ENCODE measurements at regions not wholly inside any gene's neighbourhood (a gene's known extent, or its start where the extent isn't known, plus 50 kb on each side); places are given as distances from the start of the nearest gene placed in this dataset.
"Not testable (repeated sequence)": the region's sequence is repeated elsewhere in the genome, so short reads cannot be mapped to it uniquely, and the experiment has no call there.

GRCh38 chr14:85159726-85160125 is 370.2 kb upstream of the FLRT2 start:
- no peak for DNase-seq

DNA sequence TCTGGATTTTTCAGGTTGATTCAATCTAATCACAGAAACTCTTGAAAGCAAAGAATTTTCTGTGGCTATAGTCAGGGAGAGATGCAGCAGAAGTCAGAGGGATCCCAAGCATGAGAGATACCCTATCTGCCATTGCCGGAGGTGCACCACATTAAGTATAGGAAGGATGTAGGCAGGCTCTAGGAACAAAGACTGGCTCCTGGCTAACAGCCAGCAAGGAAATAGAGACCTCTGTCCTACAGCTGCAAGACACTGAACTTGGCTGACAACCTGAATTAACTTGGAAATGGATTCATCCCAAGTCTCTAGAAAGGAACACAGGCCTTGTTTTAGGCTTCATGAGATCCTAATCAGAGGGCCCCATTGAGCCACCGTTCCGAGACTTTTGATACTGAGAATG is 364.9 kb upstream of the FLRT2 start:
- DNase-seq = peak; percentile 10

DNA sequence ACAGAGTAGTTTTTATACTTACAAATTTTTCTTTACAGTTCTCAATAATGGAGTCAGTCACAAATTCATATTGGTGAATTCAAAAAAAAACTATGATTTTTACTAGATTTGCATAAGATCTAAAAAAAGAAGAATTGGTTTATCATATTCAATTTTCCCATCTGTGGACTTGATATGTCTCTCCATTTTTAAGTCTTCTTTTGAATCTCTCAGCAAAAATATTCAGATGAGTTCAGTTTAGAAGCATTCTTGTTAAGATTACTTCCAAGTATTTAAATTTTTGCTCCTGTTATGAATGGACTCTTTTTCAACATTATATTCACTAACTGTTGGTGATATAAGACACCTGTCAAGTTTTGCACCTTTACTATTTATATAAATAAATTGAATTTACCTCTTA is 360.6 kb upstream of the FLRT2 start:
- DNase-seq = no peak

- no peak for DNase-seq
These were observed 357.7 kb upstream of the FLRT2 start for GRCh38 chr14:85172290-85172689.

GRCh38 chr14:85172889-85173477 is 357.0 kb upstream of the FLRT2 start:
- DNase-seq = no peak

DNA sequence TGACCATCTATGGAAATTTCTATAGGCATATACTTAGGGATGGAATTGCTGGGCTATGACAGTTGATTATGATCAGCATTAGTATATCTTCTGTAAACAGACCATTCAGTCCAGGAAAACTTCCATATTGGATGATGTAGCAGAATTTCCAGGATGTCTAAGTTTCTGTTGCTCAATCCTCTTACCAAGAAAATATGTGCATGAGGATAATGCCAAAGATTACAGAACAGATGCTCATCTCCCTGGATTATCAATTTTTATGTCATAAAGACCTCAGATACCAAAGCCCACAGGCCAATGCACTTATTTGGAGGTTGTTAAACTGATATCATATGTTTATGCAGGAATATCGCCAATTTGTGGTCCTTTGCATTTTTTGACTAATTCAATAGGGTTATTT is 354.4 kb upstream of the FLRT2 start:
- DNase-seq = no peak

DNA sequence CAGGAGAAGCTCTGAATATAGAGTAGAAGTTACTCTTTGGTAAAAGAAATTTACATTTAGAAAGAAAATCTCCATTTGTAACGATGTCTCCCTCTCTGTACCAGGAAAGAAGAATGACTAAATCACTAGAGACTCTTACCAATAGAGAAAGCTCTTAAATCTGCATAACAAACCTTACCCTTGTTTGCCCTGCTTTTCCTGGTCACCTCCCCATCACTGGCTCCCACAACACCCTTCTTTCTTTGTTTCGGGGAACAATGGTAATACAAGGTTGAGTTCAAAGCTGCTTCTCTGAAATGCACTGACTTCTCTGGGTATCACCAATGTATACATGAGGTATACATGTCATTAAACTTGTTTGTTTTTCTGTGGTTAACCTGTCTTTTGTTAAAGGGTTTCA is 351.1 kb upstream of the FLRT2 start:
- DNase-seq = no peak

GRCh38 chr14:85180876-85181275 is 349.1 kb upstream of the FLRT2 start:
- DNase-seq = no peak

GRCh38 chr14:85182282-85182681 is 347.7 kb upstream of the FLRT2 start:
- no peak for DNase-seq

DNA sequence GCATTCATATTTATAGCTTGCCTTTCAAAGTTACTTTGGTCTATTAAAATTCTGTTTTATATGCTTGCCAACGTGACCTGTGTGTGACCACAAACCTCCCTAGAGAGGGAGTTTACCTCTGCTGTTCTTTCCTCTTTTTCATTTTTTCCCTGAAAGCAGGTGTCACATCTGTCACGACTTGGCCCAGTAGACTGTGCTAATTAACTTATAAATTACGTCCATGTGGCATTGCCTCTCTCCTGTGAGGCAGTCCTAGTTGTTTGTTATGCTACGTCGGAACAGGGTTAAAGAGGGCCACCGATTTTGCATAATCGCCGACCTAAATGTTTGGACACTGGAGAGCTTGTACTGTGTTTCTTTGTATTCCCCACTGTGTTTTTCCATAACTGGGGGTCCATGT is 343.9 kb upstream of the FLRT2 start:
- peak; percentile 53 for DNase-seq

GRCh38 chr14:85187521-85187920 is 342.4 kb upstream of the FLRT2 start:
- DNase-seq = peak; percentile 4

DNA sequence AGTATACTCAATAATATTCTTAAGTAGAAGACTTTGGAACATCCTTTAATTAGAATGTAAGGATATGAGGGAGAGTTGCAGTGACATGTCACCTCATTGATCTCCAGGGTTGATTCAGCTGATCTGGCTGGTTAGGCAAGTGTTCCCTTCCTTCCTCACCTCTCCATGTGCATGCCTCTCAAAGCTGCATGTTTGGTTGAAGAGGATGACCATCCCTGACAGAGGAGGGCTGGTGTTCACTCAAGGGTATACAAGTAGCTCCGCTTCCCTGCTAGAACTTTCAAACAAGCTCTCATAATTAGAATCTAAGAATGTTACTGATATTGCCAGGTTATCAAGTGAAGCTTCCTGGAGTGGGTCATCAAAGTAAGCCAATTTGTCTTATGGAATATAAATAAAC is 341.1 kb upstream of the FLRT2 start:
- DNase-seq = no peak

- not testable (repeated sequence) for DNase-seq
These were observed 340.7 kb upstream of the FLRT2 start for GRCh38 chr14:85189253-85189652.

DNA sequence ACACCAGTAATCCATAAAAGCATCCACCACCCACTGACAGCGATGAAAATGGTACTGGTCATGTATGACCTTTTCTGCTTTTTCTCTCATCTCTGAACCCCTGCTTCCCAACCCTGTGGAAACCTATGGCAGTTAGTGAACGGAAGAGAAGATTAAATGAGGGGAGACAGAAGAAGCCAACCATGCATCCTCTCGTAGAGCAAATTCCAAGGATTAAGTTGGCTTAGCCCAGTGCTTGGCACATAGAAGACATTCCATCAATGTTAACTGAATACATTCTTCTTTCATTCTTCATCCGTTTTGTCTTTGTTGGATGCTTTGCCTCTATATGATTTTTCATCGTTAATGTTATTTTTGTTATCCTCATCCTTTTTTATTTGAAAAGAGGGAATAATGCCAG is 339.7 kb upstream of the FLRT2 start:
- DNase-seq = no peak

GRCh38 chr14:85191986-85192385 is 338.0 kb upstream of the FLRT2 start:
- no peak for DNase-seq

DNA sequence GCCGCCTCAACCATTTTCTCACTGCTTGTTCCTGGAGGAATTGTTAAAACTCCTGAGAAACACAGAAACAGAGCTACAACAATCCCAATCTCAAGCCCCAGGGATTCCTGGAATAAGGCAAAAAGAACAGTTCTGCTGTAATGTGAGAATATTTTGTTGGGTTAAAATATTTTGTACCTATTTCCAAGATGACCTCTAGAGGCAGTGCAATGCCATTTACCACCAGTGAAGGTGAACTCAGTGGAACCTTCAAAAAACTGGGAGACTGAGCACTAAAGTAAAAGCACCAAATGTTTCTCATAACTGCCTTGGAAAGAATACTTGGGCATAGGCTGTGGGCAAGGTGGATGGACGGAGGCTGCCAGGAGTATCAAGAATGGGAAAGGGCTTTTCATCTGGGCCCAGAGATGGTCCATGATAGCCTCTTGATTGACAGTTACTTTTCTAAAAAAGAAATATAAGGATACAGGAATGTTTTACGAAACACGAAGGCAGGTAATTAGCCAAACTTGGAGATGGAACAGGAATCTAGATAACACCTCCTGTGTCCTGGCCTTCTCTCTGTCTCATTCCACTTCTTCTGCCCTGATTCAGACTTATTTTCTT is 334.0 kb upstream of the FLRT2 start:
- no peak for DNase-seq

DNA sequence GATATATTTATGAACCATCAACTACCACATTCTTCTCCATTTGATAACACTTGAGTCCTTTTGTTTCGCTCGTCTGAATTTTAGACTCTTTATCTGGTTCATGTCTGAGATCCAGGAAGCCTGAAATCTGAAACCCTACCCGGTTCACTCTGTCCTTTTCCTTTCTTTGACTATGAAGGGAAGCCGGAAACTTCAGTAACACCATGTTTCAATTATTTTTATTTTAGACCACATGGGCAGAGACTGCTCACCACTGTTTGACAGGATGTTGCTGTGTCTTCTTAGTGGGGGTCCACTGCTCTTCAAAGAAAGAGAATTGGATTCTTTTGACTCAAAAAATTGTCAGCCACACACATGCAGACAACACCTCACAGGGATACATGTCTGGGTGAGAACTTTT is 331.9 kb upstream of the FLRT2 start:
- DNase-seq = no peak

DNA sequence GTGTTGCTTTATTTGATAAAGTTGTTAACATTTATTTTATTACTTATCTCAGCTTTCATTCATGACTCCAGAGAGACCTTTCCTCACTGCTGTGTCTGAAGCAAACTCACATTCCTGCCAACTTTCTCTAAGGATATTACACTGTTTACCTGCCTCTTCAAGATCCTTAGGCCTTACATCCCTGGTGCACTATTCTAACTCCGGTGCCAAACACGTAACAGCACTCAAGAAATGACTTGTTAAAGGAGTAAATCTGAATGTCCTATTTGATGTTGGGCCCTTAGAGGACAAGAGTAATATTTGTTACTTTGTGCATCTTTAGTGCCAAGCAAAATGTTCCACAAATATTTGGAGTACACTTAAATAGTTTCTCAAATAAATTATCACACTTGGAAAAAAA is 324.1 kb upstream of the FLRT2 start:
- no peak for DNase-seq

DNA sequence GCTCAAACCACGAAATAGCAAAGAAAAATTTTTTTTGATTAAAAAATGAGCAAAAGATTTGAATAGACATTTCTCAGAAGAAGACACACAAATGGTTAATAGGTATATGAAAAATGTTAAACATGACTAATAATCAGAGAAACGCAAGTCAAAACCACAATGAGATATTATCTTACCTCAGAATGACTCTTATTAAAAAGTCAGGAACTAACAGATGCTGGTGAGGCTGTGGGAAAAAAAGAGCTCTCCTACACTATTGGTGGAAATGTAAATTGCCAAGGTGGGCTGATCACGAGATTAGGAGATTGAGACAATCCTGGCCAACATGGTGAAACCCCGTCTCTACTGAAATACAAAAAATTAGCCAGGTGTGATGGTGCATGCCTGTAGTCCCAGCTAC is 315.5 kb upstream of the FLRT2 start:
- no peak for DNase-seq

GRCh38 chr14:85217412-85217811 is 312.5 kb upstream of the FLRT2 start:
- DNase-seq = no peak

- DNase-seq = no peak
These were observed 311.0 kb upstream of the FLRT2 start for GRCh38 chr14:85218982-85219381.

GRCh38 chr14:85221832-85222231 is 308.1 kb upstream of the FLRT2 start:
- no peak for DNase-seq

- no peak for DNase-seq
These were observed 307.6 kb upstream of the FLRT2 start for GRCh38 chr14:85222341-85222740.

GRCh38 chr14:85223667-85224066 is 306.3 kb upstream of the FLRT2 start:
- no peak for DNase-seq

GRCh38 chr14:85224241-85224640 is 305.7 kb upstream of the FLRT2 start:
- DNase-seq = no peak
